Liver (tissue), 8 donors: ENCODE measurements at regions not wholly inside any gene's neighbourhood (a gene's known extent, or its start where the extent isn't known, plus 50 kb on each side); places are given as distances from the start of the nearest gene placed in this dataset.
A peak's percentile ranks its signal among the peaks of the same experiment; 100 is the strongest.

Experiments
- DNase-seq: peaks from one replicate; pipeline ENCODE4 v3.0.0-alpha.2; 2017; ENCODE audit warnings: low spot score
- H3K27ac ChIP-seq, 2 donors: one replicate each; pipeline ENCODE4 v1.7.0; 2013; ENCODE audit warnings: inconsistent platforms in 2 of 2, low read length in 2 of 2, control low read depth in 1 of 2, low read depth in 1 of 2, mild to moderate bottlenecking in 1 of 2
- H3K27me3 ChIP-seq, 4 donors: one replicate each; pipeline versions ENCODE4 v1.6.1 to v1.7.0; 2013; ENCODE audit warnings: low read length in 3 of 4, inconsistent platforms in 1 of 4, mild to moderate bottlenecking in 1 of 4, moderate library complexity in 1 of 4; ENCODE audit not compliant: control insufficient read depth in 4 of 4, insufficient read depth in 4 of 4
- H3K36me3 ChIP-seq, 4 donors: one replicate each; pipeline versions ENCODE4 v1.6.1 to v1.7.0; 2013; ENCODE audit warnings: low read length in 3 of 4, mild to moderate bottlenecking in 3 of 4, low read depth in 1 of 4, moderate library complexity in 1 of 4; ENCODE audit not compliant: control insufficient read depth in 4 of 4, insufficient read depth in 3 of 4
- H3K4me1 ChIP-seq, 4 donors: one replicate each; pipeline versions ENCODE4 v1.6.1 to v1.7.0; 2013; ENCODE audit warnings: low read length in 3 of 4, mild to moderate bottlenecking in 3 of 4, moderate library complexity in 1 of 4; ENCODE audit not compliant: control insufficient read depth in 4 of 4, insufficient read depth in 4 of 4
- H3K4me3 ChIP-seq, 3 donors: one replicate each; pipeline versions ENCODE4 v1.6.1 to v1.7.0; 2013; ENCODE audit warnings: low read length in 3 of 3, control low read depth in 1 of 3, low read depth in 1 of 3, mild to moderate bottlenecking in 1 of 3
- H3K9ac ChIP-seq, 2 donors: one replicate each; pipeline ENCODE4 v1.7.0; 2013; ENCODE audit warnings: low read length in 2 of 2, mild to moderate bottlenecking in 2 of 2, moderate library complexity in 2 of 2, control low read depth in 1 of 2, low read depth in 1 of 2
- H3K9me3 ChIP-seq, 4 donors: one replicate each; pipeline versions ENCODE4 v1.6.1 to v1.7.0; 2013; ENCODE audit warnings: low read length in 3 of 4; ENCODE audit not compliant: control insufficient read depth in 4 of 4
- CTCF ChIP-seq: fragments of 150-350 bp; IDR thresholded peaks from 2 replicates; pipeline ENCODE4 v1.5.1; 2017; ENCODE audit warnings: improper control_type of control experiment, low read depth, low read length; ENCODE audit not compliant: missing input control
- EGR1 ChIP-seq, 2 donors: IDR thresholded peaks; 2 replicates each; pipeline ENCODE4 v1.6.1; 2016 to 2018; ENCODE audit warnings: antibody characterized with exemption in 2 of 2, low read depth in 2 of 2
- FOXA1 ChIP-seq: IDR thresholded peaks from 2 replicates; pipeline ENCODE4 v1.6.1; 2016; ENCODE audit warnings: antibody characterized with exemption
- GABPA ChIP-seq, 2 donors: IDR thresholded peaks in 1 of 2; conservative IDR thresholded peaks in 1 of 2; 2 replicates each; pipeline ENCODE4 v1.6.1; 2016; ENCODE audit warnings: antibody characterized with exemption in 2 of 2, mild to moderate bottlenecking in 1 of 2, moderate library complexity in 1 of 2
- HNF4A ChIP-seq, 2 donors: conservative IDR thresholded peaks; 2 replicates each; pipeline ENCODE4 v1.6.1; 2016; ENCODE audit warnings: antibody characterized with exemption in 2 of 2, mild to moderate bottlenecking in 2 of 2
- HNF4G ChIP-seq: IDR thresholded peaks from 2 replicates; pipeline ENCODE4 v1.6.1; 2016; ENCODE audit warnings: antibody characterized with exemption
- MAX ChIP-seq: IDR thresholded peaks from 2 replicates; pipeline ENCODE4 v1.6.1; 2016; ENCODE audit warnings: antibody characterized with exemption
- RAD21 ChIP-seq, 2 donors: IDR thresholded peaks; 2 replicates each; pipeline ENCODE4 v1.6.1; 2016; ENCODE audit warnings: antibody characterized with exemption in 2 of 2, mild to moderate bottlenecking in 2 of 2
- RXRA ChIP-seq, 2 donors: IDR thresholded peaks; 2 replicates each; pipeline ENCODE4 v1.6.1; 2017 to 2018; ENCODE audit warnings: antibody characterized with exemption in 2 of 2, mild to moderate bottlenecking in 1 of 2
- TAF1 ChIP-seq: conservative IDR thresholded peaks from 2 replicates; pipeline ENCODE4 v1.6.1; 2016; ENCODE audit warnings: antibody characterized with exemption, mild to moderate bottlenecking
- WGBS: extraction: QIAGEN DNeasy Blood & Tissue Kit; methylation state at CpG from one replicate; pipeline ENCODE4 v1.1.7; 2013; 5-methylcytosine and 5-hydroxymethylcytosine counted together
- TF ChIP-seq, protein P1 (sequence below): IDR thresholded peaks from 2 replicates; pipeline ENCODE4 v1.6.1; 2016; ENCODE audit warnings: antibody characterized with exemption
- TF ChIP-seq, protein P2 (sequence below): IDR thresholded peaks from 2 replicates; pipeline ENCODE4 v1.6.1; 2016; ENCODE audit warnings: antibody characterized with exemption
- TF ChIP-seq, protein P3 (sequence below): IDR thresholded peaks from 2 replicates; pipeline ENCODE4 v1.6.1; 2016; ENCODE audit warnings: antibody characterized with exemption, mild to moderate bottlenecking
- donor health status: healthy.
- donor health status: healthy.
- donor health status: healthy.
- donor health status: healthy.
- donor health status: healthy.

DNA sequence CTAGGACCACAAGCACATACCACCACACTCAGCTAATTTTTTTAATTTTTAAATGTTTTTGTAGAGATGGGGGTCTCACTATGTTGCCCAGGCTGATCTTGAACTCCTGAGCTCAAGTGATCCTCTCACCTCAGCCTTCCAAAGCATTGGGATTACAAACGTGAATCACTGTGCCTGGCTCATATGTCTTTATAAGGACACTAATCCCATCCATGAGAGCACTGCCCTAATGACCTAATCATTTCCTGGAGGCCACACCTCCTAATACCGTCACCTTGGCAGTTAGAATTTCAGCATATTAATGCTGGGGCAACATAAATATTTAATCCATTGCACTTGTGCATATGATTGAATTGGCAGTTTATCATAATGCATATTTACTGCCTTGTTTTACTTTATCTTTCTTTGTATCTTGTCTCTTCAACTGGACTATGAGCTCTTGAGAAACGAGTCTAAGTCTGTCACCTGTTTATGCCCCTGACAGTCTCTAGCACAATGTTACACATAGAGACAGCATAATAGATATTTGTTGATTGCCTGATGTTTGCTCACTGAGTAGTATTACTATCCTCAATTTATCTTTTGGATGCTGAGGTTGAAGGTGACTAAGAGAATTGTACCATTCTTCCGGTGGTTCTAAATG, 172.0 kb downstream of the AASDH start:
- TF ChIP-seq HNF4A (conservative IDR thresholded peaks at IDR 0.05) (peak in 1 of 2 donors; percentile 22), EGR1 (IDR thresholded peaks at IDR 0.05; ENCODE audit: low read depth in 2 of 2) (no peak), CTCF (no peak), HNF4G (no peak), FOXA1 (no peak)
- TF ChIP-seq, protein P1, sequence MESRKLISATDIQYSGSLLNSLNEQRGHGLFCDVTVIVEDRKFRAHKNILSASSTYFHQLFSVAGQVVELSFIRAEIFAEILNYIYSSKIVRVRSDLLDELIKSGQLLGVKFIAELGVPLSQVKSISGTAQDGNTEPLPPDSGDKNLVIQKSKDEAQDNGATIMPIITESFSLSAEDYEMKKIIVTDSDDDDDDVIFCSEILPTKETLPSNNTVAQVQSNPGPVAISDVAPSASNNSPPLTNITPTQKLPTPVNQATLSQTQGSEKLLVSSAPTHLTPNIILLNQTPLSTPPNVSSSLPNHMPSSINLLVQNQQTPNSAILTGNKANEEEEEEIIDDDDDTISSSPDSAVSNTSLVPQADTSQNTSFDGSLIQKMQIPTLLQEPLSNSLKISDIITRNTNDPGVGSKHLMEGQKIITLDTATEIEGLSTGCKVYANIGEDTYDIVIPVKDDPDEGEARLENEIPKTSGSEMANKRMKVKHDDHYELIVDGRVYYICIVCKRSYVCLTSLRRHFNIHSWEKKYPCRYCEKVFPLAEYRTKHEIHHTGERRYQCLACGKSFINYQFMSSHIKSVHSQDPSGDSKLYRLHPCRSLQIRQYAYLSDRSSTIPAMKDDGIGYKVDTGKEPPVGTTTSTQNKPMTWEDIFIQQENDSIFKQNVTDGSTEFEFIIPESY = no peak
- H3K9me3 ChIP-seq = peaks cover 5 to 7% (median 6%) of the 10 kb centered on the region in 4 donors
- H3K27me3 ChIP-seq = no peaks in the 10 kb centered on the region
- DNase-seq = no peak
- H3K27ac ChIP-seq = no peak overlapping the region
- no peaks in the 10 kb centered on the region for H3K36me3 ChIP-seq
- H3K9ac ChIP-seq = no peak overlapping the region
- 27% methylated on average over 4 of the region's 4 CpGs for WGBS
- no peak overlapping the region for H3K4me3 ChIP-seq
- peaks cover 0 to 11% (median 6%) of the 10 kb centered on the region in 4 donors for H3K4me1 ChIP-seq

DNA sequence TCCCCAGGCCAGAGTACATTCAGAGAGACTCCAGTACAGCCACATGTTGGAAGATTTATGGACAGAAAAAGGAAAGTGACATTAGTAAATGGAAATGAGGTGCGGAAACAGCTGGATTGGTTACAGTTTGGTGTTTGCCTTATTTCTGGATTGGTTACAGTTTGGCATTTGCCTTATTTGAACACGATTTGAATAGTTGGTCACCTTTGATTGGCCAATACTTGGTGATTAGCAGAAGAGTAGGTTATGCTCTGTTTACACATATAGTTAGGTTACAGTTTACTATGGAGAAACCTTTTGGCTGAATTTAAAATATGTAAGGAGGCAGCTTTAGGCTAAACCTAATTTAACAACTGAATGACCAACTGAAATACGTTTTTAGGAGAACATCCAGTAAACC, 173.7 kb downstream of the AASDH start:
- H3K36me3 ChIP-seq = no peaks in the 10 kb centered on the region
- 53% methylated on average over 3 of the region's 3 CpGs for WGBS
- no peak overlapping the region for H3K9ac ChIP-seq
- peaks cover 0 to 11% (median 6%) of the 10 kb centered on the region in 4 donors for H3K4me1 ChIP-seq
- DNase-seq = no peak
- no peak overlapping the region for H3K27ac ChIP-seq
- H3K9me3 ChIP-seq = peaks cover 5 to 7% (median 6%) of the 10 kb centered on the region in 4 donors
- TF ChIP-seq TAF1 (no peak), FOXA1 (no peak), RXRA (IDR thresholded peaks at IDR 0.05) (no peak), GABPA (IDR thresholded peaks at IDR 0.05 in 1 of 2, conservative IDR thresholded peaks at IDR 0.05 in 1 of 2) (no peak), RAD21 (IDR thresholded peaks at IDR 0.05) (no peak), MAX (no peak)
- TF ChIP-seq, protein P2, sequence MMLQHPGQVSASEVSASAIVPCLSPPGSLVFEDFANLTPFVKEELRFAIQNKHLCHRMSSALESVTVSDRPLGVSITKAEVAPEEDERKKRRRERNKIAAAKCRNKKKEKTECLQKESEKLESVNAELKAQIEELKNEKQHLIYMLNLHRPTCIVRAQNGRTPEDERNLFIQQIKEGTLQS = no peak
- TF ChIP-seq, protein P3, sequence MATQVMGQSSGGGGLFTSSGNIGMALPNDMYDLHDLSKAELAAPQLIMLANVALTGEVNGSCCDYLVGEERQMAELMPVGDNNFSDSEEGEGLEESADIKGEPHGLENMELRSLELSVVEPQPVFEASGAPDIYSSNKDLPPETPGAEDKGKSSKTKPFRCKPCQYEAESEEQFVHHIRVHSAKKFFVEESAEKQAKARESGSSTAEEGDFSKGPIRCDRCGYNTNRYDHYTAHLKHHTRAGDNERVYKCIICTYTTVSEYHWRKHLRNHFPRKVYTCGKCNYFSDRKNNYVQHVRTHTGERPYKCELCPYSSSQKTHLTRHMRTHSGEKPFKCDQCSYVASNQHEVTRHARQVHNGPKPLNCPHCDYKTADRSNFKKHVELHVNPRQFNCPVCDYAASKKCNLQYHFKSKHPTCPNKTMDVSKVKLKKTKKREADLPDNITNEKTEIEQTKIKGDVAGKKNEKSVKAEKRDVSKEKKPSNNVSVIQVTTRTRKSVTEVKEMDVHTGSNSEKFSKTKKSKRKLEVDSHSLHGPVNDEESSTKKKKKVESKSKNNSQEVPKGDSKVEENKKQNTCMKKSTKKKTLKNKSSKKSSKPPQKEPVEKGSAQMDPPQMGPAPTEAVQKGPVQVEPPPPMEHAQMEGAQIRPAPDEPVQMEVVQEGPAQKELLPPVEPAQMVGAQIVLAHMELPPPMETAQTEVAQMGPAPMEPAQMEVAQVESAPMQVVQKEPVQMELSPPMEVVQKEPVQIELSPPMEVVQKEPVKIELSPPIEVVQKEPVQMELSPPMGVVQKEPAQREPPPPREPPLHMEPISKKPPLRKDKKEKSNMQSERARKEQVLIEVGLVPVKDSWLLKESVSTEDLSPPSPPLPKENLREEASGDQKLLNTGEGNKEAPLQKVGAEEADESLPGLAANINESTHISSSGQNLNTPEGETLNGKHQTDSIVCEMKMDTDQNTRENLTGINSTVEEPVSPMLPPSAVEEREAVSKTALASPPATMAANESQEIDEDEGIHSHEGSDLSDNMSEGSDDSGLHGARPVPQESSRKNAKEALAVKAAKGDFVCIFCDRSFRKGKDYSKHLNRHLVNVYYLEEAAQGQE = no peak
- H3K27me3 ChIP-seq = no peaks in the 10 kb centered on the region
- H3K4me3 ChIP-seq = no peak overlapping the region
